ENCODE measurements at regions not wholly inside any gene's neighbourhood (a gene's known extent, or its start where the extent isn't known, plus 50 kb on each side); places are given as distances from the start of the nearest gene placed in this dataset.

GRCh38 chr16:8391257-8391656, 199.1 kb downstream of the TMEM114 start:
- TF ChIP-seq CTCF (IDR thresholded peaks at IDR 0.05) (no peak), POLR2A (IDR thresholded peaks at IDR 0.05) (no peak)

Data from adrenal gland (tissue), 5 donors.